Fibroblast of lung (primary cell): ENCODE measurements at regions not wholly inside any gene's neighbourhood (a gene's known extent, or its start where the extent isn't known, plus 50 kb on each side); places are given as distances from the start of the nearest gene placed in this dataset.

Experiments used
- DNase-seq, 2 donors: peaks; one replicate each; pipeline versions ENCODE4 v3.0.0 to v3.0.0-alpha.2; 2010; ENCODE audit warnings: low read depth in 2 of 2
- H2AFZ ChIP-seq: 2 replicates; pipeline ENCODE4 v1.5.1; 2012; ENCODE audit warnings: low read length, control low read depth, inconsistent platforms
- H3K27ac ChIP-seq: 2 replicates; pipeline ENCODE4 v1.5.1; 2011; ENCODE audit warnings: low read length, control low read depth; ENCODE audit not compliant: insufficient read depth
- H3K27me3 ChIP-seq: 2 replicates; pipeline ENCODE4 v1.5.1; 2011; ENCODE audit warnings: mild to moderate bottlenecking, low read length; ENCODE audit not compliant: control insufficient read depth, insufficient read depth
- H3K36me3 ChIP-seq: 2 replicates; pipeline ENCODE4 v1.5.1; 2011; ENCODE audit warnings: low read length; ENCODE audit not compliant: control insufficient read depth, insufficient read depth
- H3K4me1 ChIP-seq: 2 replicates; pipeline ENCODE4 v1.5.1; 2011; ENCODE audit warnings: low read length; ENCODE audit not compliant: control insufficient read depth, insufficient read depth; ENCODE audit errors: extremely low read depth
- H3K4me2 ChIP-seq: 2 replicates; pipeline ENCODE4 v1.5.1; 2011; ENCODE audit warnings: low read length, control low read depth; ENCODE audit not compliant: insufficient read depth; ENCODE audit errors: extremely low read depth
- H3K4me3 ChIP-seq, 4 experiments: fragments of 200-600 bp in 1 of 4; sonication (generic) in 1 of 4; replicated peaks in 1 of 4; 2 replicates each; pipeline ENCODE4 v1.5.1; 2011 to 2016; ENCODE audit warnings: low read length in 4 of 4, low read depth in 3 of 4, mild to moderate bottlenecking in 3 of 4, control low read depth in 2 of 4, inconsistent platforms in 1 of 4, mixed read lengths in 1 of 4; ENCODE audit not compliant: insufficient read depth in 1 of 4; ENCODE audit errors: control extremely low read depth in 1 of 4
- H3K79me2 ChIP-seq: 2 replicates; pipeline ENCODE4 v1.5.1; 2012; ENCODE audit warnings: mild to moderate bottlenecking, low read length, inconsistent platforms; ENCODE audit not compliant: control insufficient read depth, insufficient read depth
- H3K9ac ChIP-seq: 2 replicates; pipeline ENCODE4 v1.5.1; 2011; ENCODE audit warnings: mild to moderate bottlenecking, low read length, control low read depth; ENCODE audit not compliant: insufficient read depth
- H3K9me3 ChIP-seq: 2 replicates; pipeline ENCODE4 v1.5.1; 2012; ENCODE audit warnings: low read depth, low read length; ENCODE audit not compliant: control insufficient read depth, insufficient read depth
- H4K20me1 ChIP-seq: 2 replicates; pipeline ENCODE4 v1.5.1; 2011; ENCODE audit warnings: low read length; ENCODE audit not compliant: control insufficient read depth, insufficient read depth; ENCODE audit errors: extremely low read depth
- EZH2 ChIP-seq: IDR thresholded peaks from 2 replicates; pipeline ENCODE4 v1.5.1; 2012; ENCODE audit warnings: low read length, control low read depth, mild to moderate bottlenecking; ENCODE audit errors: missing control alignments
- TF ChIP-seq, protein P1 (sequence below), 2 donors: IDR thresholded peaks in 1 of 2; conservative IDR thresholded peaks in 1 of 2; 1 replicate in 1 of 2; 2 replicates in 1 of 2; pipeline ENCODE4 v1.5.1; 2011 to 2012; ENCODE audit warnings: low read length in 2 of 2, control low read depth in 1 of 2, inconsistent platforms in 1 of 2, low read depth in 1 of 2, mild to moderate bottlenecking in 1 of 2

DNA sequence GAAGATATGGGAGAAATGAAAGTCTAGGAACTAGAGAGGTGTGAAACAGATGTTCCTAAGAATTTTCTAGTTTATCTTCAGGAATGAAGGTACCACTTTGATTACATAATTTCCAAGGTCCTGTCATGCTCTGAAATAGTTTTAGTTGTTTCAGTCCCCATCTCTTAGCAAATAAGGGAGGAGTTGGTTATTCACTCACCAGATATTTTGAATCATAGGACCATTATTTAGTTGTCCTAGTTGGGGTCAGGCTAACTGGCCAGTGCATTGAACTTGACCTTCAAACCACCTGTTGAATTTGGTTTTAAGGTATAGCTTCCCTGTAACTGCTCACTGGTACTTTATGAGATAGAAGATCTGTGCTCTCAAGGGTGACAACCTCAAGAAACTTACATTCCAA, 53.9 kb upstream of the TNFAIP8 start:
- no peak overlapping the region for H3K4me2 ChIP-seq
- peaks cover 21% of the 10 kb centered on the region for H3K4me1 ChIP-seq
- H3K27ac ChIP-seq: peak overlapping the region; percentile 58
- no peaks in the 10 kb centered on the region for H3K27me3 ChIP-seq
- H4K20me1 ChIP-seq: no peaks in the 10 kb centered on the region
- no peak for TF ChIP-seq EZH2
- TF ChIP-seq, protein P1, sequence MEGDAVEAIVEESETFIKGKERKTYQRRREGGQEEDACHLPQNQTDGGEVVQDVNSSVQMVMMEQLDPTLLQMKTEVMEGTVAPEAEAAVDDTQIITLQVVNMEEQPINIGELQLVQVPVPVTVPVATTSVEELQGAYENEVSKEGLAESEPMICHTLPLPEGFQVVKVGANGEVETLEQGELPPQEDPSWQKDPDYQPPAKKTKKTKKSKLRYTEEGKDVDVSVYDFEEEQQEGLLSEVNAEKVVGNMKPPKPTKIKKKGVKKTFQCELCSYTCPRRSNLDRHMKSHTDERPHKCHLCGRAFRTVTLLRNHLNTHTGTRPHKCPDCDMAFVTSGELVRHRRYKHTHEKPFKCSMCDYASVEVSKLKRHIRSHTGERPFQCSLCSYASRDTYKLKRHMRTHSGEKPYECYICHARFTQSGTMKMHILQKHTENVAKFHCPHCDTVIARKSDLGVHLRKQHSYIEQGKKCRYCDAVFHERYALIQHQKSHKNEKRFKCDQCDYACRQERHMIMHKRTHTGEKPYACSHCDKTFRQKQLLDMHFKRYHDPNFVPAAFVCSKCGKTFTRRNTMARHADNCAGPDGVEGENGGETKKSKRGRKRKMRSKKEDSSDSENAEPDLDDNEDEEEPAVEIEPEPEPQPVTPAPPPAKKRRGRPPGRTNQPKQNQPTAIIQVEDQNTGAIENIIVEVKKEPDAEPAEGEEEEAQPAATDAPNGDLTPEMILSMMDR (conservative IDR thresholded peaks at IDR 0.05 in 1 of 2, IDR thresholded peaks at IDR 0.05 in 1 of 2; ENCODE audit: low read depth in 1 of 2, low read length in 2 of 2): no peak
- H3K79me2 ChIP-seq: no peaks in the 10 kb centered on the region
- H3K4me3 ChIP-seq: no peak overlapping the region
- H3K9ac ChIP-seq: no peak overlapping the region
- H3K9me3 ChIP-seq: no peaks in the 10 kb centered on the region
- peak in 1 of 2 donors; percentile 39 for DNase-seq
- no peaks in the 10 kb centered on the region for H3K36me3 ChIP-seq
- no peak overlapping the region for H2AFZ ChIP-seq

DNA sequence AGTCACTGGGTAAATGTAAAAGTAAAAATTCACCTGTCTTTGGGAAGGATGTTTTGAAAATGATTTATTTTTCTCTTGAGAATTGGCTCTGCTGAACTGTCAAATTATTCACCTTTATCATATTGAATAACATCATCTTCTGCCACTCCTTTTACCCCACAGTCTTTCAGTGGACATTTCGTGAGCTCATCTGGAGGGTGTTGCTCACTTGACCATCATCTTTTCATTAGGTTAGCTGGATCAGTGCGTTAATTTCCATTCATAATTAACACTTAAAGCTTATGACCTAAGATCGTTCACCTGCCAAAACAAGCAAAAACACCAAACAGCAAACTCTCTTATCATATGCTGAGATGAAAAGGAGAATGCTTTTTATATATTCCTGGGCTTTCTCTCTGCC, 53.4 kb upstream of the TNFAIP8 start:
- peak overlapping the region; percentile 58 for H3K27ac ChIP-seq
- no peaks in the 10 kb centered on the region for H3K9me3 ChIP-seq
- no peak for TF ChIP-seq EZH2
- TF ChIP-seq, protein P1 (conservative IDR thresholded peaks at IDR 0.05 in 1 of 2, IDR thresholded peaks at IDR 0.05 in 1 of 2; ENCODE audit: low read depth in 1 of 2, low read length in 2 of 2): no peak
- H3K79me2 ChIP-seq: no peaks in the 10 kb centered on the region
- no peaks in the 10 kb centered on the region for H3K36me3 ChIP-seq
- no peak overlapping the region for H3K4me3 ChIP-seq
- no peaks in the 10 kb centered on the region for H3K27me3 ChIP-seq
- H3K4me1 ChIP-seq: peaks cover 21% of the 10 kb centered on the region
- DNase-seq: no peak
- H3K9ac ChIP-seq: no peak overlapping the region
- H2AFZ ChIP-seq: no peak overlapping the region
- no peaks in the 10 kb centered on the region for H4K20me1 ChIP-seq
- H3K4me2 ChIP-seq: no peak overlapping the region

DNA sequence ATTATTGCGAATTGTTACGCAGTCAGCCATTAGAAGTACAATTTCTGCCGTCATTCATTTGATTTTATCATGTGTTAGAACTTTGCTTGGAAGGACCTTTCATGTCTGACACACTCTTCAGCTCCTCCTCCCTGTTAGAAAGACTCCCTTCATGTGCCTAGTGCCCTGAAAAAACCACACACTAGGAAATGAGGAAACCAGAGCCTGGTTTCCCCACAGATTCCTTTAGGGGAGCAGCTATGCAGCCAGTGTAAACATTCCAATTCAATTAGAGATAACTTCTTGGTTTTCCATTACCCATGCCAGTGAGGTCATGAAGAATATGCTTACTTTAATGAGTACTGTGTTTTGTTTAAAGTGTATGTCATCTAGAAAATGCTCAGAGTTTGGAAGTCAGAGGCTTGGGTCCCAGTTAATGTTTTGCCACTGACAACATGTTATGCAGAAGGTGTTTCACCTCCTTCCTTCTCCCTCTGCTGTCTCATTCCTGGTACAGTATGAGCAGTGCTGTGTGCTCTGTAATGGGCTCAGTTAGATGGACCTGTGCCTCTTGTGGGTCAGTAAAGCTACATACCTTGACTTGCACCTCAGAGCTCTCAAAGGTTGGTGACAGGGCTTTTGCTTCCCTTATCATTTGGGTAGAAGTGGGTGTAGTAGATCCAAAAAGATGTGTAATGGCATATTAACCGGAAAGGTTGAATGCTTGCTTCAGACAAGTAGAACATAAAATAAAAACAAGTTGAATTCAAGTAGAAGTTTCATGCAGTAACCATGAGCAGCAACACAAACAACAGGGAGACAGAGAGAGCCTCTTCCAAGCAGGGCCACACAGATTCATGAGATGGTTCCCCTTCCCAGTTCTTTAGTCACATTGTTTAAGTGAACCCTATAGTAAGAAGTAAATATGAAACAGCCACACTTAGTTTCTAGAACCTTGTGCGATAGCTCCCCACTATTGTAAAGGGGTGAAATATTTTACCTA, 52.6 kb upstream of the TNFAIP8 start:
- Histone ChIP-seq H3K27me3 (no peaks in the 10 kb centered on the region), H4K20me1 (no peaks in the 10 kb centered on the region), H2AFZ (no peak overlapping the region), H3K9ac (no peak overlapping the region), H3K4me3 (no peak overlapping the region), H3K27ac (peak overlapping the region; percentile 78), H3K79me2 (no peaks in the 10 kb centered on the region), H3K4me2 (peak overlapping the region; percentile 51), H3K36me3 (no peaks in the 10 kb centered on the region), H3K9me3 (no peaks in the 10 kb centered on the region), H3K4me1 (peaks cover 21% of the 10 kb centered on the region)
- DNase-seq: peak; percentile 98 to 99
- TF ChIP-seq EZH2: no peak
- TF ChIP-seq, protein P1 (conservative IDR thresholded peaks at IDR 0.05 in 1 of 2, IDR thresholded peaks at IDR 0.05 in 1 of 2; ENCODE audit: low read depth in 1 of 2, low read length in 2 of 2): no peak
